Progenitor cell of endocrine pancreas (in vitro differentiated cells): ENCODE measurements at regions not wholly inside any gene's neighbourhood (a gene's known extent, or its start where the extent isn't known, plus 50 kb on each side); places are given as distances from the start of the nearest gene placed in this dataset.
A peak's percentile ranks its signal among the peaks of the same experiment; 100 is the strongest.

Experiments used
- DNase-seq: peaks from one replicate; pipeline ENCODE4 v3.0.0; 2021; ENCODE audit warnings: low spot score; ENCODE audit not compliant: unreplicated experiment
- H3K27ac Mint-ChIP-seq: 2 replicates; pipeline ENCODE4 v1.8.0; 2021; ENCODE audit warnings: mild to moderate bottlenecking, moderate library complexity, mixed read lengths
- H3K27me3 Mint-ChIP-seq: 2 replicates; pipeline ENCODE4 v1.8.0; 2021; ENCODE audit warnings: mixed read lengths
- H3K36me3 Mint-ChIP-seq: 2 replicates; pipeline ENCODE4 v1.8.0; 2022; ENCODE audit warnings: mixed read lengths; ENCODE audit not compliant: insufficient read depth
- H3K4me1 Mint-ChIP-seq: 2 replicates; pipeline ENCODE4 v1.8.0; 2021; ENCODE audit warnings: low read depth, mixed read lengths
- H3K4me3 Mint-ChIP-seq: 2 replicates; pipeline ENCODE4 v1.8.0; 2021; ENCODE audit warnings: low read depth, mild to moderate bottlenecking, moderate library complexity, mixed read lengths
- H3K9me3 Mint-ChIP-seq: 2 replicates; pipeline ENCODE4 v1.8.0; 2021; ENCODE audit warnings: low read depth, mixed read lengths
- CTCF ChIP-seq: fragments of 200-600 bp; sonication (generic); IDR thresholded peaks from one replicate; pipeline ENCODE4 v1.5.0; 2021; ENCODE audit warnings: antibody characterized with exemption, mild to moderate bottlenecking; ENCODE audit not compliant: unreplicated experiment

GRCh38 chr2:4695281-4695861 is 992.0 kb downstream of the DCDC2C start:
- peaks cover 2% of the 10 kb centered on the region for H3K27me3 Mint-ChIP-seq
- H3K36me3 Mint-ChIP-seq = no peaks in the 10 kb centered on the region
- H3K4me3 Mint-ChIP-seq = no peak overlapping the region
- no peak for DNase-seq
- peaks cover 2% of the 10 kb centered on the region for H3K4me1 Mint-ChIP-seq
- H3K9me3 Mint-ChIP-seq = no peaks in the 10 kb centered on the region
- H3K27ac Mint-ChIP-seq = no peak overlapping the region
- TF ChIP-seq CTCF = no peak

- no peak for DNase-seq
Measured at GRCh38 chr2:4715065-4715464, 977.1 kb upstream of the SOX11 start.

GRCh38 chr2:4718777-4719176 is 973.4 kb upstream of the SOX11 start:
- Mint-ChIP-seq H3K36me3 (peaks cover 1% of the 10 kb centered on the region), H3K27ac (peak overlapping the region; percentile 30), H3K27me3 (peaks cover 9% of the 10 kb centered on the region), H3K9me3 (peaks cover 34% of the 10 kb centered on the region), H3K4me3 (no peak overlapping the region), H3K4me1 (peaks cover 7% of the 10 kb centered on the region)
- no peak for DNase-seq
- no peak for TF ChIP-seq CTCF

More at GRCh38 chr2:4715065-4715464, 977.1 kb upstream of the SOX11 start:
- TF ChIP-seq CTCF = peak; percentile 34
- no peak overlapping the region for H3K27ac Mint-ChIP-seq
- no peak overlapping the region for H3K4me3 Mint-ChIP-seq
- H3K9me3 Mint-ChIP-seq = peaks cover 36% of the 10 kb centered on the region
- H3K36me3 Mint-ChIP-seq = peaks cover 1% of the 10 kb centered on the region
- peaks cover 5% of the 10 kb centered on the region for H3K4me1 Mint-ChIP-seq
- H3K27me3 Mint-ChIP-seq = peaks cover 4% of the 10 kb centered on the region

GRCh38 chr2:4725618-4726017 is 966.6 kb upstream of the SOX11 start:
- H3K36me3 Mint-ChIP-seq = no peaks in the 10 kb centered on the region
- no peak for DNase-seq
- no peaks in the 10 kb centered on the region for H3K9me3 Mint-ChIP-seq
- peaks cover 12% of the 10 kb centered on the region for H3K27me3 Mint-ChIP-seq
- no peak for TF ChIP-seq CTCF
- H3K4me3 Mint-ChIP-seq = no peak overlapping the region
- no peak overlapping the region for H3K27ac Mint-ChIP-seq
- peaks cover 7% of the 10 kb centered on the region for H3K4me1 Mint-ChIP-seq

GRCh38 chr2:4732560-4732959 is 959.6 kb upstream of the SOX11 start:
- Mint-ChIP-seq H3K4me1 (no peaks in the 10 kb centered on the region), H3K36me3 (no peaks in the 10 kb centered on the region), H3K27ac (no peak overlapping the region), H3K4me3 (no peak overlapping the region), H3K27me3 (peaks cover 6% of the 10 kb centered on the region), H3K9me3 (no peaks in the 10 kb centered on the region)
- DNase-seq = no peak
- no peak for TF ChIP-seq CTCF
